ENCODE measurements at regions not wholly inside any gene's neighbourhood (a gene's known extent, or its start where the extent isn't known, plus 50 kb on each side); places are given as distances from the start of the nearest gene placed in this dataset.

- Histone ChIP-seq H3K9me3 (no peaks in the 10 kb centered on the region), H3K4me3 (replicated peaks in 1 of 3) (no peak overlapping the region), H3K27ac (no peak overlapping the region), H3K27me3 (no peaks in the 10 kb centered on the region), H3K36me3 (no peaks in the 10 kb centered on the region), H3K4me1 (no peaks in the 10 kb centered on the region)
- DNase-seq = no peak
- WGBS, 2 donors = 73 to 83% methylated on average over 3 of the region's 3 CpGs
- intact Hi-C loops (cut with DNase I) = no loop called here
- no peak for TF ChIP-seq POLR2A (IDR thresholded peaks at IDR 0.05)
- TF ChIP-seq, protein P1, sequence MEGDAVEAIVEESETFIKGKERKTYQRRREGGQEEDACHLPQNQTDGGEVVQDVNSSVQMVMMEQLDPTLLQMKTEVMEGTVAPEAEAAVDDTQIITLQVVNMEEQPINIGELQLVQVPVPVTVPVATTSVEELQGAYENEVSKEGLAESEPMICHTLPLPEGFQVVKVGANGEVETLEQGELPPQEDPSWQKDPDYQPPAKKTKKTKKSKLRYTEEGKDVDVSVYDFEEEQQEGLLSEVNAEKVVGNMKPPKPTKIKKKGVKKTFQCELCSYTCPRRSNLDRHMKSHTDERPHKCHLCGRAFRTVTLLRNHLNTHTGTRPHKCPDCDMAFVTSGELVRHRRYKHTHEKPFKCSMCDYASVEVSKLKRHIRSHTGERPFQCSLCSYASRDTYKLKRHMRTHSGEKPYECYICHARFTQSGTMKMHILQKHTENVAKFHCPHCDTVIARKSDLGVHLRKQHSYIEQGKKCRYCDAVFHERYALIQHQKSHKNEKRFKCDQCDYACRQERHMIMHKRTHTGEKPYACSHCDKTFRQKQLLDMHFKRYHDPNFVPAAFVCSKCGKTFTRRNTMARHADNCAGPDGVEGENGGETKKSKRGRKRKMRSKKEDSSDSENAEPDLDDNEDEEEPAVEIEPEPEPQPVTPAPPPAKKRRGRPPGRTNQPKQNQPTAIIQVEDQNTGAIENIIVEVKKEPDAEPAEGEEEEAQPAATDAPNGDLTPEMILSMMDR (IDR thresholded peaks at IDR 0.05) = no peak
Measured at GRCh38 chr10:10302689-10303088, 715.0 kb upstream of the CELF2 start.

GRCh38 chr10:10307036-10307435 is 710.6 kb upstream of the CELF2 start:
- no peak overlapping the region for H3K27ac ChIP-seq
- H3K4me3 ChIP-seq (replicated peaks in 1 of 3) = no peak overlapping the region
- DNase-seq = no peak
- H3K36me3 ChIP-seq = no peaks in the 10 kb centered on the region
- TF ChIP-seq, protein P1 (IDR thresholded peaks at IDR 0.05) = no peak
- no peak for TF ChIP-seq POLR2A (IDR thresholded peaks at IDR 0.05)
- no peaks in the 10 kb centered on the region for H3K9me3 ChIP-seq
- no peaks in the 10 kb centered on the region for H3K4me1 ChIP-seq
- intact Hi-C loops (cut with DNase I) = no loop called here
- 90 to 93% methylated on average over 5 of the region's 5 CpGs for WGBS, 2 donors
- H3K27me3 ChIP-seq = no peaks in the 10 kb centered on the region

DNA sequence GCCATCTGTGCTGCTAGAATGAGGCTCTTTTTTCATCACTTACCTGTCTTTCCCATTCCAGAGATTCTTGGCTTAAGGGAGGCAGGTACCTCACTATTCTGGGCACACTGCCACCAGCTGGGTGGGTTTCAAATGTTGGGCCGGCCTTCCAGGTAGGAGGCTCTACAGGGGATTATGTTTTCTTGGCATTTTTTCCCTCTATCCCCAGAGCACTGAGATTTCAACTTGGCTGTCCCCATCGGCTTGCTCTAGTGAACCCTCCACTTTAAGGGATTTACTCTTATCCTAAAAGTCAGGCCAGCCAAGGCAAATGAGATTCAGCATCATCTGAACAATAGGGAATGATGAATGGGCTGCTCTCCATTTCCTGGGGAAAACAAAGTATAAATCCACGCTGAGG is 710.1 kb upstream of the CELF2 start:
- Histone ChIP-seq H3K4me3 (replicated peaks in 1 of 3) (no peak overlapping the region), H3K27ac (no peak overlapping the region), H3K9me3 (no peaks in the 10 kb centered on the region), H3K4me1 (no peaks in the 10 kb centered on the region), H3K36me3 (no peaks in the 10 kb centered on the region), H3K27me3 (no peaks in the 10 kb centered on the region)
- WGBS, 2 donors = 76 to 78% methylated on average over 3 of the region's 3 CpGs
- intact Hi-C loops (cut with DNase I) = no loop called here
- TF ChIP-seq, protein P1 (IDR thresholded peaks at IDR 0.05) = no peak
- TF ChIP-seq POLR2A (IDR thresholded peaks at IDR 0.05) = no peak
- no peak for DNase-seq

DNA sequence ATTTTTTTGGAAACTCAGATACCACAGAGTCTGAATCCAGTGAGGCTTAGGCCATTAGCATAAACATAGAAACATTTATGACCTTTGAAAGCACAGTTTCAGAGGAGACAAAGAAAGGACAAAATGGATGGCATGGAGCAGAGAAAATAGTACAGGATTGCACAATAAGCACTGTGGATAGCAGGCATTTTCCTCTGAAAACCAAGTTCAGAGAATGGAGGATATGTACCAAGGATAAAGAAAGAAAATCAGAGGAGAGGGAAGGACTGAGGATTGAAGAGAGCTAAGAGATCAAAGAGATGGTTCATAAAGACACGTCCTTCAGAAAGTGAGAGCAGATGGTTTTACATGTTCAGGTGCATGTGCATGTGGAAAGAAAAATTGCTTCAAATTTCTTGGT is 707.2 kb upstream of the CELF2 start:
- no peaks in the 10 kb centered on the region for H3K36me3 ChIP-seq
- TF ChIP-seq, protein P1 (IDR thresholded peaks at IDR 0.05) = no peak
- TF ChIP-seq POLR2A (IDR thresholded peaks at IDR 0.05) = no peak
- no peaks in the 10 kb centered on the region for H3K27me3 ChIP-seq
- WGBS, 2 donors = 75 to 81% methylated on average over 1 of the region's 1 CpG
- intact Hi-C loops (cut with DNase I) = no loop called here
- no peak overlapping the region for H3K27ac ChIP-seq
- no peak for DNase-seq
- no peak overlapping the region for H3K4me3 ChIP-seq (replicated peaks in 1 of 3)
- no peaks in the 10 kb centered on the region for H3K4me1 ChIP-seq
- no peaks in the 10 kb centered on the region for H3K9me3 ChIP-seq

DNA sequence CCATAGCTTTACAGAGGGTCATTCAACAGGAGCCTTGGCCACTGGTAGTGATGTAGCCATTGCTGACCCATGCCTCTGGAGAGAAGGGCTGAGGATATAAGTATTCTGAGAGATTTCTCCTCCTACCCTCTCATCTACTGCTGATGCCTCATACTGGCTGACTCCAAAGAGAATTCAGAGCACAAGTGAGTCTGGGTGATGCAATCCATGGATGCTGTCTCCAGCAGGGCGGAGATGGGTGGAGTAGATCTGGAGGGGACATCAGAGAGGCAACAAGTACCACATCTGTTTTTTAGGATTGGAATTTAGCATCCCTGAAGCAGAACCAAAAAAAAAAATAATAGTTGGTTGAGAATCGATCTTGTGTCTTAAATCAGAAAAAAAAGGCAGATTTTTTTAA is 705.7 kb upstream of the CELF2 start:
- Histone ChIP-seq H3K4me3 (replicated peaks in 1 of 3) (no peak overlapping the region), H3K27me3 (no peaks in the 10 kb centered on the region), H3K9me3 (no peaks in the 10 kb centered on the region), H3K36me3 (no peaks in the 10 kb centered on the region), H3K27ac (no peak overlapping the region), H3K4me1 (no peaks in the 10 kb centered on the region)
- WGBS, 2 donors = 83 to 85% methylated on average over 2 of the region's 2 CpGs
- intact Hi-C loops (cut with DNase I) = no loop called here
- no peak for DNase-seq
- TF ChIP-seq, protein P1 (IDR thresholded peaks at IDR 0.05) = no peak
- TF ChIP-seq POLR2A (IDR thresholded peaks at IDR 0.05) = no peak

Measured in thyroid gland (tissue), 4 donors.